ENCODE measurements at regions not wholly inside any gene's neighbourhood (a gene's known extent, or its start where the extent isn't known, plus 50 kb on each side); places are given as distances from the start of the nearest gene placed in this dataset.
"Not testable (repeated sequence)": the region's sequence is repeated elsewhere in the genome, so short reads cannot be mapped to it uniquely, and the experiment has no call there.

- DNase-seq: no peak
Observed at GRCh38 chr2:56811401-56811800, 627.6 kb downstream of the CCDC85A start.

GRCh38 chr2:56812432-56812831 is 628.6 kb downstream of the CCDC85A start:
- no peak for DNase-seq

GRCh38 chr2:56813490-56813889 is 629.7 kb downstream of the CCDC85A start:
- no peak for DNase-seq

GRCh38 chr2:56816666-56817065 is 632.9 kb downstream of the CCDC85A start:
- no peak for DNase-seq

GRCh38 chr2:56831780-56832179 is 648.0 kb downstream of the CCDC85A start:
- no peak for DNase-seq

- no peak for DNase-seq
Observed at GRCh38 chr2:56834686-56835085, 650.9 kb downstream of the CCDC85A start.

- not testable (repeated sequence) for DNase-seq
Observed at GRCh38 chr2:56840009-56840408, 656.2 kb downstream of the CCDC85A start.

- DNase-seq: no peak
Observed at GRCh38 chr2:56860991-56861390, 677.2 kb downstream of the CCDC85A start.

- peak; percentile 24 for DNase-seq
Observed at GRCh38 chr2:56871644-56872043, 687.9 kb downstream of the CCDC85A start.

GRCh38 chr2:56874717-56875116 is 690.9 kb downstream of the CCDC85A start:
- DNase-seq: no peak

- DNase-seq: peak; percentile 24
Observed at GRCh38 chr2:56889738-56890137, 705.9 kb downstream of the CCDC85A start.

- no peak for DNase-seq
Observed at GRCh38 chr2:56892382-56892781, 708.6 kb downstream of the CCDC85A start.

GRCh38 chr2:56898986-56899385 is 715.2 kb downstream of the CCDC85A start:
- peak; percentile 21 for DNase-seq

- no peak for DNase-seq
Observed at GRCh38 chr2:56912490-56912889, 728.7 kb downstream of the CCDC85A start.

- DNase-seq: no peak
Observed at GRCh38 chr2:56918790-56919189, 735.0 kb downstream of the CCDC85A start.

- DNase-seq: no peak
Observed at GRCh38 chr2:56933976-56934375, 750.2 kb downstream of the CCDC85A start.

GRCh38 chr2:56934866-56935265 is 751.1 kb downstream of the CCDC85A start:
- no peak for DNase-seq

GRCh38 chr2:56940054-56940453 is 756.3 kb downstream of the CCDC85A start:
- DNase-seq: no peak

GRCh38 chr2:56952871-56953270 is 769.1 kb downstream of the CCDC85A start:
- no peak for DNase-seq

- DNase-seq: no peak
Observed at GRCh38 chr2:56960581-56960980, 776.8 kb downstream of the CCDC85A start.

- peak; percentile 0 for DNase-seq
Observed at GRCh38 chr2:56962673-56963072, 778.9 kb downstream of the CCDC85A start.

GRCh38 chr2:56969513-56969912 is 785.7 kb downstream of the CCDC85A start:
- no peak for DNase-seq

GRCh38 chr2:56971383-56971974 is 787.7 kb downstream of the CCDC85A start:
- no peak for DNase-seq

GRCh38 chr2:56981554-56981953 is 797.8 kb downstream of the CCDC85A start:
- peak; percentile 74 for DNase-seq

- no peak for DNase-seq
Observed at GRCh38 chr2:56985609-56986008, 801.8 kb downstream of the CCDC85A start.
